ENCODE measurements at regions not wholly inside any gene's neighbourhood (a gene's known extent, or its start where the extent isn't known, plus 50 kb on each side); places are given as distances from the start of the nearest gene placed in this dataset.

DNA sequence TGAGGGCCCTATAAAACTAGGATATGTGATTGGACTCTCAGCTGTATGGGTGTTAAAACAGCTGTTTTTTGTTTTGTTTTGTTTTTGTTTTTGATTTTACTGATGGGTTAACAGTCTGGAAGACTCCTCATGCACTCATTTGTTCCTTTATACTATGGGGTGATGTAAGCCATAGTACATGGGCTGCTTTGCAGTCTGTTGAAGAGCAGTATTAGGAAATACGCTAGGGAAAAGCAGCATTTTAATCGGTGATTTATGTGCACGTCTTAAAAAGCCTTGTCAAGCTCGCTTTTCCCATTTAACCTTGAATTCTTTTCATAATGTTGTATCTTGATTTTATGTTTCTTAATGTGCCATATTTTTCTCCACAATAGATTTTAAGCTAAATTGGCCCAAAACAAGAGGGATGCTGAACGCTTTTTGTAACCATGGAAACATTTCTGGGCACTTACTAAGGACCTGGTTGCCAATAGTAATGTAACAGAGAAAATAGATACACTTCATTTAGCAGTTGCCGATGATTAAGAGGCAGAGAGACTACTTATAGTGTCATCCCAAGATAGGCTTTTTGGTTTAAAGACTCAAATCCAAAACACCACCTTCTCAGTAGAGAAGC is 244.0 kb downstream of the SNAPC1 start:
- DNase-seq (ENCODE audit: low spot score): no peak

- DNase-seq (ENCODE audit: low spot score): no peak
Observed at GRCh38 chr14:62015243-62015642, 253.0 kb downstream of the SNAPC1 start.

GRCh38 chr14:62015945-62016344 is 253.7 kb downstream of the SNAPC1 start:
- no peak for DNase-seq (ENCODE audit: low spot score)

GRCh38 chr14:62017651-62018230 is 255.5 kb downstream of the SNAPC1 start:
- DNase-seq (ENCODE audit: low spot score): no peak

DNA sequence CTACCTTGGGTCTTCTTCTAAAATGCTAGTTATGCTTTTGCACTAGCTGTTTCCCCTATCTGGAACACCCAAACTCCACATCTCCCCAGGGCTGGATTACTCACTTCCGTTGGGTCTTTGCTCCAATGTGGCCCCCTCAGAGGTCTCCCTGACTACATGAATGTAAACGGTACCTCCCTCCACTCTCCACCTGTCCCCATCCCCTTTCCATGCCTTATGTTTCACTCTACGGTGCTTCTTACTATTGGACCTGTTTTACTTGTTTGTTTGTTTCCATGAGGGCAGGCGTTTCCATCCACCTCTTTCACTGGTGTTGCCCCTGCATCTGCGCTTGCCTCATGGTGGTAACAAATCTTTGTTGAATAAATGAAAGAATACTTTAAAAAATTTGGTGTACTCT is 256.4 kb downstream of the SNAPC1 start:
- DNase-seq (ENCODE audit: low spot score): no peak

GRCh38 chr14:62027958-62028357 is 265.7 kb downstream of the SNAPC1 start:
- no peak for DNase-seq (ENCODE audit: low spot score)

- DNase-seq (ENCODE audit: low spot score): no peak
Observed at GRCh38 chr14:62029569-62029924, 267.3 kb downstream of the SNAPC1 start.

GRCh38 chr14:62030387-62030786 is 268.2 kb downstream of the SNAPC1 start:
- DNase-seq (ENCODE audit: low spot score): no peak

GRCh38 chr14:62031504-62031903 is 269.3 kb downstream of the SNAPC1 start:
- no peak for DNase-seq (ENCODE audit: low spot score)

GRCh38 chr14:62053188-62053587 is 291.0 kb downstream of the SNAPC1 start:
- no peak for DNase-seq (ENCODE audit: low spot score)

DNA sequence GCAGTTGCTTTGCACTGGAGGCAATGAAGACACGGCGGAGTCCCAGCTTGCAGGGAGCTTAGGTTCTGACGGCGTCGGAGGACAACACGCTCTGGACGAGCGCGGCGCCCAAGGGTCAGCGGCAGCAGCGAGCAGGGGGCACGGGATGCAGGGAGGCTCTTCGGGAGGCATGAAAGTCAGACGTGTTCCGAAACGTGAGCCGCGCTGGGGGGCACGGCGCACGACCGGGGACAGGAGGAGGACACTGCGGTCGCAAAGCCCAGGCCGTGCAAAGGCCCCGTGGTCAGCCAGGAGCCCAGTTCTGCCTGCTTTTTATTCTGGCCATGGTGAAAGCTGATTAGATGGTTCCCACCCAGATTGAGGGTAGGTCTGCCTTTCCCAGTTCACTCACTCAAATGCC is 294.6 kb downstream of the SNAPC1 start:
- no peak for DNase-seq (ENCODE audit: low spot score)

GRCh38 chr14:62062645-62063044 is 300.4 kb downstream of the SNAPC1 start:
- DNase-seq (ENCODE audit: low spot score): no peak

DNA sequence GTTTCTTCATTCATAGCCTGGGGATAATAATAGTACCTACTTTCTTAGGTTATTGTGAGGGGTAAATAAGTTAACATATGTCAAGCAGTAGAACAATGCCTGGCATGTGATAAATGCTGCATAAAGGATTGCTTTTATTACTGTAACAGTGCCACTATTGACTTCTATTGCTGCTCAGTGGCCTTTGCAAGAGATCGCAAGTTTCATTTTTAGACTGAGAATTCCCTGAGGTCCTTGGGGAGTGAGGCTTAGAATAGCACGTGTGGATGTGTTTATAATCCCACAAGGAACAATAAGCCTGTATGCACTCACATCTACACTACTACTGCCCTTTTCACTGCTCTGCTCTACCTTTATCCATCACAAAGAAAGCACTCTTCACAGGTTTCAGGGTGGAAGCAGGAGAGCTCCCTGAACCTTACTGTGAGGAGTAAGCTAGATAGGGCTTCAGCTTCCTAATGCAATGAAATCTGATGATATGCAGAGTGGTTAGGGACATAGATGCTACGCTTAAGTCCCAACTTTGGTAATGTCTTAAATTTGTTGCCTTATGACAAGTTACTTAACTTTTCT is 302.6 kb downstream of the SNAPC1 start:
- DNase-seq (ENCODE audit: low spot score): no peak

GRCh38 chr14:62066304-62066703 is 304.1 kb downstream of the SNAPC1 start:
- no peak for DNase-seq (ENCODE audit: low spot score)

- no peak for DNase-seq (ENCODE audit: low spot score)
Observed at GRCh38 chr14:62071039-62071438, 308.8 kb downstream of the SNAPC1 start.

DNA sequence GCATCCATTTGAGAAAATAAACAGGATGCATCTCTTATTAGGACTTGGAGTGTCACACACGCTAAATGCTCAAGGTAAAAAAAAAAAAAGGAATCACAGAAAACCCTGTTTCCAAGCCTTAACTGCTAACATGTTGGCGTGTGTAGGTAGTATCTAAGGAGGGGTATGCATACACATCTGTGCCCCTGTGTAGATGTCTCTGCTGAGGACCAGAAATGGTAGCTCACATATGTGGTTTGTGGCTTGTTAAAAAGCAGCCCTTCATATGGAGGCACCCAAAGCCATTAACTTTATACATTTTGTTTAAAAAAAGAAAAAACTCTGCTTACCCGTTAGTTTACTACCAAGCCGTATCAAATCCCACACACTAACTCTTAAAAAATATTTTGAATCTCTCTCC is 314.1 kb downstream of the SNAPC1 start:
- no peak for DNase-seq (ENCODE audit: low spot score)

DNA sequence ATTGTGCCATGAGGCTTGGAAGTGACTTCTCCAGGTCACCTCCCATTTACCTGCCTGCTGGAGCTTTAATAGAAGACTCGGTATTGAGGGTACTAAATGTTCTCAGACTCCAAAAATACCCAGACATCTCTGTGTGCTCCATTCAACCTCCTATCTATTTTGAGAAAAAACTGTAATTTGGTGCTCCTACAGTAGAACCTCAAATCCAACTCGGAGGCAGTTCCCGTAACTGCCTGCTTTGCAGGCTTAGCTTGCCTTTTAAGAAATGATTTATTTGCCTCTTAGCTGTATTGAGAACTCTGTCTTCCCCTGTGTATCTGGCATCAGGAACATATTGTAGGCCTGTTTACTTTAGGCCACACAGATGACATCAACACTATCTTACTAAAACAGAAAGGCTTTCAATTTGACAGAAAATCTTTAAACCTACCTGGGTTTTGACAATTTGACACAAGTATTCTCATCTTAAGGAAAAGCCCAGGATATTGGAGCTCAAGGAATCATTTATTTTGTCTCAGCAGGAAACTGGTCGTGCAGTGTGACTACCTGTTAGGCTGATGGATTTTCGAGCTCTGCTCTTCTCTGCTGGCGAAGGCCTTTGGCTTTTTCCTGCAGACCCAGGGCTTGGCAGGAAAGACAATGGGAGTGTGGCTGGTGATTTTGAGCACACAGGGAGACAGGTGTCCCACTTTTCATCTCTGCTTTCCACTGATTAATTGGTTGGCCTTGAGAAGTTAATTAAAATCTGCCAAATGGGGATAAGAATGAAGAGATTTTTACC is 314.8 kb downstream of the SNAPC1 start:
- no peak for DNase-seq (ENCODE audit: low spot score)

DNA sequence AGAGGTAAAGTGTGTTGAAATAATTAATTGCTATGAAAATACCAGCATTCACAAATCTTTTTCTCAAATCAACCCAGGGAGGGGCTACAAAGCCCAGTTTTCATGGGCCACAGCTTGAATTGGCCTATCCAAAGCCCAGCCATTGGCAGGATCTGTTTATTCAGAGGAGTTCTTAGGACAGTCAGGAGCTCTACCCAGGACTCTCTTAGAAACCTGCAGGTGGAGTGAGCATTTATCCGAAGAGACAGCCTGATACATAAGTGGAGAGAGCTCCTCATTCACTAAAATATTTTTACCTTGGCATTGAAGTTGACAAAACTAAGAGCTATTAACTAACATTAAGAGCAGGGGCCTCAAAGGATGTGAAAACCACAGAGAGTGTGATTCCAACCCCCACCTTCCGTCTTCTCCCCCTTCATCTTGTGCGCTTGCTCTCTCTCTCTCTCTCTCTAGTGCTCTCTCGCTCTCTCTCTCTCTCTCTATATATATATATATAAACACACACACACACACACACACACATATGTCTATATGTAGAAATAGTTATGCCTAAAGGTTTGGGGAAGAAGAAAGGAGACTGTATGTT is 315.5 kb downstream of the SNAPC1 start:
- no peak for DNase-seq (ENCODE audit: low spot score)

DNA sequence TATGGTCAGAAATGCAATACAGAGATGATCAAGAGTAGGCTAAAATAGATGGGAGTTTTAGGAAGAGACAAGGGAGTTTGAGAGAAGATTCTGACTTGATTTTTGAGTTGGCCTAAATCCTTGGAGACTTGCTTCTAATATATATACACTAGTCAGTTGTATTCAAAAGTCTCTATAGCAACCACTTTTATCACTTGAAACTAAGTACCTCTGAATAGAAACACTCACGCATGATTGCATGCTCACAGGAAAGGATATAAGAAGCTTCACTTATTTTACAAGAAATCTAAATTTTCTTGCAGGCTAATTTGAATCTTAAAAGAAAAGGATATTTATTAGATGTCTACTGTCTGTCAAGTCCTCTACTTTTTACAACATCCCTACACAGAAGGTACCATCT is 316.8 kb downstream of the SNAPC1 start:
- no peak for DNase-seq (ENCODE audit: low spot score)

GRCh38 chr14:62081012-62081612 is 318.9 kb downstream of the SNAPC1 start:
- DNase-seq (ENCODE audit: low spot score): no peak

GRCh38 chr14:62081951-62082350 is 319.7 kb downstream of the SNAPC1 start:
- DNase-seq (ENCODE audit: low spot score): no peak

DNA sequence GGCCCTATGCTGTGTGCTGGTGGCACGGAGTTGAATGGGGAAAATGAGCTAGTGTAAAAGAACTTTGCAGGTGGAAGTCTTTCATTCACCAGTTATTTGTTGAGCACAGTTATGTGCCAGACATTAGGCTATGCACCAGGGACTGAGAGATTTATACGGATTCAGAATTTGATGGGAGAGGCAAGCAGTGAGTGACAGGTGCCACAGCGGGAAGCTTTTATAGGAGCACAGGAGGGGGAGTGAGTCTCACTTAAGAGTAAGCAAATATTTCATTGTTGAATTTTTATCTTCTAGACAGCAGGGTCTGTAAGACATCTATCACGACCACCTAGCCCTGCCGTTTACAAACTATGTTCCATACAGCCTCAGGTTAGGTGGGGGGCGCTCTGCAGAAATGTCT is 320.6 kb downstream of the SNAPC1 start:
- no peak for DNase-seq (ENCODE audit: low spot score)
